ENCODE measurements at regions not wholly inside any gene's neighbourhood (a gene's known extent, or its start where the extent isn't known, plus 50 kb on each side); places are given as distances from the start of the nearest gene placed in this dataset.

DNA sequence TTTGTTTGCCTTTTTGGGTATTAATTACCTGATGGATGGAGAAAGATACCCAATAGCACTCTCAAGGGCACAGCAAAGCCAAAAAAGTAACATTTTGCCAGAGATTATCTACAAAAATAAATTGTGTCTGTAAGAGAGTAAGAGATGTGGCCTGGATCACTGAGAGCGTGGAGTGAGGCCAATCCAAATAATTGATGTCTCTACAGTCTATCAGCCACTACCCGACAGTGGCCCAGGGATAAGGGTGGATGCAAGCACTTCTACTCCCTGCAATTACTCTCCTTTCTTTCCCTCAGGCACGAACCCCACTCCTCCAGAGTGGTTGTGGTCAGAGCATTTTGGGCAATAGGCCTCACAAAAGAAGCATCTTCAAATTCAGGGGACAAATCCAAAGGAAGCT, 92.3 kb upstream of the ZC3H12C start:
- TF ChIP-seq, protein P1, sequence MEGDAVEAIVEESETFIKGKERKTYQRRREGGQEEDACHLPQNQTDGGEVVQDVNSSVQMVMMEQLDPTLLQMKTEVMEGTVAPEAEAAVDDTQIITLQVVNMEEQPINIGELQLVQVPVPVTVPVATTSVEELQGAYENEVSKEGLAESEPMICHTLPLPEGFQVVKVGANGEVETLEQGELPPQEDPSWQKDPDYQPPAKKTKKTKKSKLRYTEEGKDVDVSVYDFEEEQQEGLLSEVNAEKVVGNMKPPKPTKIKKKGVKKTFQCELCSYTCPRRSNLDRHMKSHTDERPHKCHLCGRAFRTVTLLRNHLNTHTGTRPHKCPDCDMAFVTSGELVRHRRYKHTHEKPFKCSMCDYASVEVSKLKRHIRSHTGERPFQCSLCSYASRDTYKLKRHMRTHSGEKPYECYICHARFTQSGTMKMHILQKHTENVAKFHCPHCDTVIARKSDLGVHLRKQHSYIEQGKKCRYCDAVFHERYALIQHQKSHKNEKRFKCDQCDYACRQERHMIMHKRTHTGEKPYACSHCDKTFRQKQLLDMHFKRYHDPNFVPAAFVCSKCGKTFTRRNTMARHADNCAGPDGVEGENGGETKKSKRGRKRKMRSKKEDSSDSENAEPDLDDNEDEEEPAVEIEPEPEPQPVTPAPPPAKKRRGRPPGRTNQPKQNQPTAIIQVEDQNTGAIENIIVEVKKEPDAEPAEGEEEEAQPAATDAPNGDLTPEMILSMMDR (IDR thresholded peaks at IDR 0.05; ENCODE audit: extremely low read depth, insufficient read depth, missing control alignments), result no peak
- DNase-seq (ENCODE audit: low spot score), result no peak
- in situ Hi-C loops (cut with MboI; ENCODE audit: low pct_unique_long_range_greater_than_20kb, low sequenced_read_pairs, unreplicated experiment), result no loop called here

GRCh38 chr11:110003426-110003825, 89.8 kb upstream of the ZC3H12C start:
- TF ChIP-seq, protein P1 (IDR thresholded peaks at IDR 0.05; ENCODE audit: extremely low read depth, insufficient read depth, missing control alignments), result no peak
- DNase-seq (ENCODE audit: low spot score), result no peak
- in situ Hi-C loops (cut with MboI; ENCODE audit: low pct_unique_long_range_greater_than_20kb, low sequenced_read_pairs, unreplicated experiment), result no loop called here

GRCh38 chr11:110011595-110011994, 81.6 kb upstream of the ZC3H12C start:
- in situ Hi-C loops (cut with MboI; ENCODE audit: low pct_unique_long_range_greater_than_20kb, low sequenced_read_pairs, unreplicated experiment), result no loop called here

GRCh38 chr11:110015695-110016094, 77.5 kb upstream of the ZC3H12C start:
- in situ Hi-C loops (cut with MboI; ENCODE audit: low pct_unique_long_range_greater_than_20kb, low sequenced_read_pairs, unreplicated experiment), result no loop called here
- DNase-seq (ENCODE audit: low spot score), result no peak
- TF ChIP-seq, protein P1 (IDR thresholded peaks at IDR 0.05; ENCODE audit: extremely low read depth, insufficient read depth, missing control alignments), result no peak

More at GRCh38 chr11:110011595-110011994, 81.6 kb upstream of the ZC3H12C start:
- TF ChIP-seq, protein P1 (IDR thresholded peaks at IDR 0.05; ENCODE audit: extremely low read depth, insufficient read depth, missing control alignments), result no peak
- DNase-seq (ENCODE audit: low spot score), result no peak

GRCh38 chr11:110019675-110020074, 73.5 kb upstream of the ZC3H12C start:
- in situ Hi-C loops (cut with MboI; ENCODE audit: low pct_unique_long_range_greater_than_20kb, low sequenced_read_pairs, unreplicated experiment), result no loop called here
- TF ChIP-seq, protein P1 (IDR thresholded peaks at IDR 0.05; ENCODE audit: extremely low read depth, insufficient read depth, missing control alignments), result no peak
- no peak for DNase-seq (ENCODE audit: low spot score)

GRCh38 chr11:110022548-110022947, 70.6 kb upstream of the ZC3H12C start:
- no peak for DNase-seq (ENCODE audit: low spot score)
- TF ChIP-seq, protein P1 (IDR thresholded peaks at IDR 0.05; ENCODE audit: extremely low read depth, insufficient read depth, missing control alignments), result no peak
- in situ Hi-C loops (cut with MboI; ENCODE audit: low pct_unique_long_range_greater_than_20kb, low sequenced_read_pairs, unreplicated experiment), result no loop called here

DNA sequence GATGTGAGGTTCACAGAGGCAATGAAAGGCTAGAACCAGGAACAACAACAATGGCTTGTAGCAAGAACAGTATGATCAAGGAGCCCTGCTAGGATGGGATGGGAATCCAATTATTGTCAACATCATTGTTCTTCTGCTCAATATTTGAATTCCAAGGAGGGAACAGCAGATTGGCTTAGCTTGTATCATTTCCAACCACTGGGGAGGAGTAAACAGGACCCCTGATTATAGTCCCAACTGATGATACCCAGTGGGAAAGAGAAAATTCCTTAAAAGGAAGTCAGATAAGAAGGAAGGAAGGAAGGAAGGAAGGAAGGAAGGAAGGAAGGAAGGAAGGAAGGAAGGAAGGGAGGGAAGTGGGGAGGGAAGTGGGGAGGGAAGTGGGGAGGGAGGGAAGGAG, 69.5 kb upstream of the ZC3H12C start:
- TF ChIP-seq, protein P1 (IDR thresholded peaks at IDR 0.05; ENCODE audit: extremely low read depth, insufficient read depth, missing control alignments), result no peak
- in situ Hi-C loops (cut with MboI; ENCODE audit: low pct_unique_long_range_greater_than_20kb, low sequenced_read_pairs, unreplicated experiment), result no loop called here
- no peak for DNase-seq (ENCODE audit: low spot score)

Measured in GM13977 (cell line).